HCEC 1CT (cell line): ENCODE measurements at regions not wholly inside any gene's neighbourhood (a gene's known extent, or its start where the extent isn't known, plus 50 kb on each side); places are given as distances from the start of the nearest gene placed in this dataset.
A peak's percentile ranks its signal among the peaks of the same experiment; 100 is the strongest.

Experiments
- DNase-seq: peaks from one replicate; pipeline ENCODE4 v3.0.0-alpha.2; 2017

DNA sequence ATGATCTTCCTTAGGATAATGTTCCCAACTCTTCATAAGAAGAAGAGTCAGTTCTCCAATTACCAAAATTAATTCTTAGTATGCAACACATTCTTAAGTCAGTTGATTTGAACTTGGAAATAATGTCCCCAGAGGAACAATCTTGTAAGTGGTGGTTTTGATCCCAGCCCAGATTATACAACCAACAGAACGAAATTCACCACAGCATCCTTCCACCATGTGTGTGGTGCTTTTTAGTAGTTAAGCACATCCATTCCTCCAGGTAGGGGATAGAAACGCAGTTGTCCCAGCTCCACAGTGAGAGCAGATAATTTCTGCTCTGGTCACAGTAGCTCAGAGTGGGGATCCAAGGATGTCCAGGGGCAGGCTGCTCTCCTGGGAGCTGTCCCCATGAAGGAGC lies 161.7 kb upstream of the SLC39A10 start:
- no peak for DNase-seq

DNA sequence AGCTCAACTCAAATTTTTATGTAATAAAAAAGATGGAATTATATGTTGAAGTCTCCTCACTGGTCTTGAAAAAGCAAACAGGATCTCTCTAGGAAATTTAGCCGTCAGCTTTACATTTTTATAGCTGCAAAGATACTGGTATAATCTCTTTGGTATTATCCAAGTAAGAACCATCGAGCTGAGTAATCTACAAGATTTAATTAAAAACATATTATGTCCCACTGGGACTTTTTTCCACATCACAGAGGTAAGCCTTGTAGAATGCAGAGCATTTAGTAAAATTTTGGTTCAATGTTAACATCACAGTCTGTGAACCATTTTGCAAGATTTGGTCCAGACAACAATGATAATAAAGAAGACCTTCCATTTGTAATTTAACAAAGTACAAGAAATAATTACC lies 162.6 kb upstream of the SLC39A10 start:
- no peak for DNase-seq

DNA sequence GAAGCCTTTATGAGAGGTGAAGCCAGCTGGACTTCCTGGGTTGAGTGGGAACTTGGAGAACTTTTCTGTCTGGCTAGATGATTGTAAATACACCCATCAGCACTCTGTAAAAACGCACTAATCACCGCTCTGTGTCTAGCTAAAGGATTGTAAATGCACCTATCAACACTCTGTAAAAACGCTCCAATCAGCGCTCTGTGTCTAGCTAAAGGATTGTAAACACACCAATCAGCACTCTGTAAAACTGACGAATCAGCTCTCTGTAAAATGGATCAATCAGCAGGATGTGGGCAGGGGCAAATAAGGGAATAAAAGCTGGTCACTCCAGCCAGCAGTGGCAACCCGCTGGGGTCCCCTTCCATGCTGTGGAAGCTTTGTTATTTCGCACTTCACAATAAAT lies 163.6 kb upstream of the SLC39A10 start:
- no peak for DNase-seq

DNA sequence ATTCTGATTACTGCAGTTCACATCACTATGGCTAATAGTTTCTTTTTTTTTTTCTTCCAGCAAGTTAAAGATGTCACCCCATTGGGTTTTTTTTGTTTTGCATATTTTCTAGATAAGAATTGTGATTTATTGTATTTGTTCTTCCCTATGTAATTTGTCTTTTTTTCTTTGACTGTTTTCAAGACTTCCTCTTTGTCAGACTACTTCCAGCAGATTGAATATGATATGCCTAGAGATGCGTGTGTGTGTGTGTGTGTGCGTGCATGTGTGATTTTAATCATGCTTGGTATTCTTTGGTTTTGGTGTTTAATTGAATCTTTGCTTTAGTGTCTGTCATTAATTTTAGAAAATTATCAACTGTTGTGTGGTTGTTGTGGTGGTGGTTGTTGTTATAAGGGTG lies 166.7 kb upstream of the SLC39A10 start:
- no peak for DNase-seq

DNA sequence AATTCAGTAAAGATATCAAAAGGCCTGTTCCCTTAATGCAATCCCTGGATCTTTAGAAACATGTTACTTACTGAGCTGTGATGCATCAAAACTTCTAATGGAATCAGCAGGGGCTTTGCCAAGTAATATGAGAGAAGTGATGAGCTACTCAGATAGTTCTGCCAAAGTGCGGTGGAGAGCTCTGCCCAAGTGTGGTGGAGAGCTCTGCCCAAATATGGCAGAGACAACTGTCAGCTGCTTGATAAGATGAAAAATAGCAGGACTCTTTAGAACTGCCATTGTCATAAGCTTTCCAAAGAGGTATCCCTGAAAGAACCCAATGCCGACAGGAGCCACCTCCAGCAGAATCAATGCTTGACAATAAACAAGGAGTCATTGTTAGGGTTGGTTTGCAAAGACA lies 167.9 kb upstream of the SLC39A10 start:
- no peak for DNase-seq

DNA sequence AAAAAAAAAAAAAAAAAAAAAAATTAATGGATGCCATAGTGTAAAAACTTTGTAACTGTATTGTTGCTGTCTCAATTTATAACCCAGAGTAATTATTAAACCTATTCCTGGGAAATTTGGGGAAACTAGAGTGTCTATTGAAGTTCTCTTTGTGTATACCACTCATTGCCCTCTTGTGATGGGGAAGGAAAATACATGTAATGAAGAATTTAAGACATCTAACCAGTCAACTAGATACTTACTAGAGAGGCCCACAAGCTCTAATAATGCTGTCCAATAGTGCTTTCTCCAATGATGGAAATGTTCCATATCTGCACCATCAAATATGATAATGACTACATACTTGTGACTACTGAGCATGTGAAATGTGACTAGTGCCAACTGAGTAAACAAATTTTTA lies 168.5 kb upstream of the SLC39A10 start:
- DNase-seq: peak; percentile 8

DNA sequence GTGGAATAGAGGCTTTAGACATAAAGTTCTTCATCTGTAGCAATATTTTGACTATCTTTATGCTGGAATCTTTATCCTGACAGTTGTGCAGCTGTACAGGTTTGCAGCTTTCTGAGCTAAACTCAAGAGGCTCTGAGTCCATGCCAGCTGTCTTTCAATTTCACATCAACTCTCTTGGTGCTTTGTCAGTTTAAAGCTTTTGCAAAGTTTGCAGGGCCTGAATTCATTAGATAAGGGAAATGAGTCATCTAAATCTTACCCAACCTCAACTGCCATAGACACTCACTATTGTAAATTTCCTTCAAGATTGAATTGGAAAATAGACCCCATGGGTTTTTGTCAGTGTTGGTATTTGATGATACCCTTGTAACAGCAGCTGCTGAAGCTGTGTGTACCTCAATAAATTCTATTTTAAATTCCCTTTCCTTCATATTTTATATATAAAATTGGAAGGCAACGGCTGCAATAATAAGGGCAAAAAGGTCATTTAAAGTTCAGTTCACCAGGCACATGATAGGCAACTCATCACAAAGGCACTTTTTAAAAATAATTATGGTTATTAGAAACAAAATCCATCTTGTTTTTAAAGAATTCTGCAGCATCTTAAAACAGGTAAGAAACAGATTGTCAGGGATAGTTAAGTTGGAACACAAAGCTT lies 169.9 kb upstream of the SLC39A10 start:
- peak; percentile 68 for DNase-seq

DNA sequence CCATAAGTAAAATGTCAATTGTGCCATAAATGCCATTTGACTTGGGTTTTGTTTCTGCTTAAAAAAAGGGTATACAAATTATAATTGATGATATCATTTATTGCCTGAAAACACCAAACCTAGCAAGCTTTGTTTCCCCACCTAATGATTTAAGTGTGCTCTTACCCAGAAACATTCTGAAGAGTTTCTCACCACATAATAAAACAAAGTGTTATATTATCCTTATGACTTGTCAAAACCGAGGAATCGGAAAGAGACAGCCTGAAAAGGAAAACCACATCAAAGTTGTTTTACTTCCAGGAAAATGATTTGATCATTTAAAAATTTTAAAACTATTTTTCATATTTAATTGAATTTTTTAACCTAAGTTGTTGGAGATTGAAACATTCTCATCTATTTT lies 170.5 kb upstream of the SLC39A10 start:
- no peak for DNase-seq

DNA sequence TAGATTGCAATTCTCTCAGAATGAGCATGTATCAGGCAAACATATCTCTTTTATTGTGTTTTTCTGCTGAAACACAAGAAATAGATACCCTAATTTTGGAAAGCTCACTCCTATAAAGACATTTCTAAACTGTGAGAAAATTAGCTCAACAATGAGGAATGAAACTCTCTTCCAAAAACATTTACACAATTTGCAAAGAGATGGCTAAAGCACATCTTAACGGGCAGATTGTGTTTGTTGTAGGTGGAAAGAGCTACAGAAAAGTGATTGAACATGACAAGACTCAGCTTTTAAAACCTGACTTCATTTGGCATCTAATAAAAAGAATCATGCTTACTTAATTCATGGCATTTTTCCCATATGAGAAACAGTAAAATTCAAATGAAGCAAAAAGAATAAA lies 175.0 kb upstream of the SLC39A10 start:
- DNase-seq: no peak

DNA sequence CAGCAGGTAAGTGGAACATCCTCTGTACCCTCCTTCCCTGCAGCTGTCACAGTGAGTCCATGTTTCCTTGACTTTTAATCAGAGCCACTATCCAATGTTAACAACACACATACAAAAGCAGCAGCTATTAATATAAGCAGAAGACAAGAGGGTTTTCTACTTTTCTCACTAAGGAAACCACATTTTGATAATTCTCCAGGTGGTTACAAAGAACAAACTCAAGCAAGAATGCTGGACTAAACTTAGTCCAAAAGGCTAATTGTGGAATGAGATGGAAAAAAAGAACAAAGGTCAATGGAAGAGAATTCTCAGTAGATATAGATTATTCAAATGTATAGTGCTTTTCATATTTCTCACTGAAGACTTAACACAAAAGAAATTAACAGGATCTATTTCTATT lies 176.9 kb upstream of the SLC39A10 start:
- DNase-seq: no peak

DNA sequence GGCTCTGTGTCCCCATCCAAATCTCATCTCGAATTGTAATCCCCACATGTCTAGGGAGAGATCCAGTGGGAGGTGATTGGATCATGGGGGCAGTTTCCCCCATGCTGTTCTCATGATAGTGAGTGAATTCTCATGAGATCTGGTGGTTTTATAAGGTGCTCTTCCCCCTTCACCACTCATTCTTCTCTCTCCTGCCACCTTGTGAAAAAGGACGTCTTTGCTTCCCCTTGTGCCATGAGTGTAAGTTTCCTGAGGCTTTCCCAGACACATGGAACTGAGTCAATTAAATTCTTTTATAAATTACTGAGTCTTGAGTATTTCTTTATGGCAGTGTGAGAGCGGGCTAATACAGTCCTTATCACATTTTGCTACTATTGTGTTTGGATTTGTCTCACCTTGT lies 177.6 kb upstream of the SLC39A10 start:
- no peak for DNase-seq

DNA sequence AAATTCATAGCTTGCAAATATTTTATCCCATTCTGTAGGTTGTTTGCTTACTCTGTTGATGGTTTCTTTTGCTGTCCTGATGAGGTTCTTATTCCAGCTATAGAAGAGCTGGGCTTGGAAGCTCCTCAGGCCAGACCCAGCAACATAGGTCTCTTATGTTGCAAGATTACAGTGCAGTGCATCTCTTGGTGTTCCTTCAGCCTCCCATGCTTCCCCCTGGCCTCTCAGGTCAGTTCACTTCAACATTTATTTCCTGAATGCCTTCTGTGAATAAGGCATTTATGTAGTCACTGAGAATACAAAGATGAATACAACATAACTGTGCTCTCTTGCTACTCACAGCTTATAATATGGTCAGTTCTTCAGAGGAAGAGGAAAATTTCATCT lies 179.0 kb upstream of the SLC39A10 start:
- DNase-seq: no peak

DNA sequence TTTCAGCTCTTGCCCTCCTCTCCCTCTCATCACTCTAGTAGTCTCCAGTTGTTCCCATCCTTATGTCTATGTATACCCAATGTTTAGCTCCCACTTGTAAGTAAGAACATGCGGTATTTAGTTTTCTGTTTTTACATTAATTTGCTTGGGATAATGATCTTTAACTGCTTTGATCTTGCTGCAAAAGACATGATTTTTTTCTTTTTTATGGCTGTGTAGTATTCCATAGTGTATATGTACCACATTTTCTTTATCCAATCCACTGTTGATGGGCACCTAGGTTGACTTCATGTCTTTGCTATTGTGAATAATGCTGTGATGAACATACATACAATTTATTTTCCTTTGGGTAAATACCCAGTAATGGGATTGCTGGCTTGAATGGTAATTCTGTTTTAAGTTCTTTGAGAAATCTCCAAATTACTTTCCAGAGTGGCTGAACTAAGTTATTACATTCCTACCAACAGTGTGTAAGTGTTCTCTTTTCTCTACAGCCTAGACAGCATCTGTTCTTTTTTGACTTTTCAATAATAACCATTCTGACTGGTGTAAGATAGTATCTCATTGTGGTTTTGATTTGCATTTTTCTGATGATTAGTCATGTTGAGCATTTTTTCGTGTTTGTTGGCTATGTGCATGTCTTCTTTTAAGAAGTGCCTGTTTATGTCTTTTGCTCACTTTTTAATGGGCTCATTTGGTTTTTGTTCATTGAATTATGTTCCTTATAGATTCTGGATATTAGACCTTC lies 179.6 kb upstream of the SLC39A10 start:
- peak; percentile 81 for DNase-seq

DNA sequence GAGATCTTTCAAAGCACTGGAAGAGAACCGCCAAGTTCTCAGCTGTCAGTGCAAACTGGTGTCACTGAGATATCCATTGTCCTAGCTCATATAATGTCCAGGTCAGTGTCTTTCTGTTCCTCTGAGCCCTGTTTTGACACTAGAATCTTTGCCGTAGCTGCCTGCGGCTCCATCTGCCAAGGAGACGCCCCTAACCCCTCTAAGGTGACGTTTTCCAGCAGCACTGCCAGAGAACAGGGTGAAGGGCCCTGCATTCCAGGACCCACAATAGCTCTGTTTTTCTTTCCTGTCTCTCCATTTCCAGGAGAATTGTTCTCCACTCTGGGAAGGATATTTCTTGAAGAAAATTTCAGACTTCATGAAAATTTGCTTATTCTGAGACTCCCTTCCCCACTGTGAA lies 181.7 kb upstream of the SLC39A10 start:
- DNase-seq: no peak

DNA sequence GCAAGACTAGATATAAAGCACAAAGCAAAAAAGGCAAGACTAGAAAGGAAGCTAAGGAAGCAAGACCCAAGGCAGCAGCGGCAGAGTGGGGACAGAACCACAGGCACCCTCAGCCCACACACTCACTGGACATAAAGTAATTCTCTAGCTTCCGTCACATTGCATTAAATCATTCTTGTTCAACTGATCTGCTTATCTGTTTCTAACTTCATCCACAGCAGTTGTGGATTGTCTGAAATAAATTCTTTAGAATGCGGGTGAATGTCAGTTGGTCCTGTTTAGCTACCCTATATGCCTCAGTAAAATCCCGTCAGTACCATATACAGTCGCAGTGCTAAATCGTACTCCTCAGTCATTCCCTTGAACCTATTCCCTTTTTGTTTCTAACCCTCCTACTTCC lies 183.2 kb upstream of the SLC39A10 start:
- no peak for DNase-seq

DNA sequence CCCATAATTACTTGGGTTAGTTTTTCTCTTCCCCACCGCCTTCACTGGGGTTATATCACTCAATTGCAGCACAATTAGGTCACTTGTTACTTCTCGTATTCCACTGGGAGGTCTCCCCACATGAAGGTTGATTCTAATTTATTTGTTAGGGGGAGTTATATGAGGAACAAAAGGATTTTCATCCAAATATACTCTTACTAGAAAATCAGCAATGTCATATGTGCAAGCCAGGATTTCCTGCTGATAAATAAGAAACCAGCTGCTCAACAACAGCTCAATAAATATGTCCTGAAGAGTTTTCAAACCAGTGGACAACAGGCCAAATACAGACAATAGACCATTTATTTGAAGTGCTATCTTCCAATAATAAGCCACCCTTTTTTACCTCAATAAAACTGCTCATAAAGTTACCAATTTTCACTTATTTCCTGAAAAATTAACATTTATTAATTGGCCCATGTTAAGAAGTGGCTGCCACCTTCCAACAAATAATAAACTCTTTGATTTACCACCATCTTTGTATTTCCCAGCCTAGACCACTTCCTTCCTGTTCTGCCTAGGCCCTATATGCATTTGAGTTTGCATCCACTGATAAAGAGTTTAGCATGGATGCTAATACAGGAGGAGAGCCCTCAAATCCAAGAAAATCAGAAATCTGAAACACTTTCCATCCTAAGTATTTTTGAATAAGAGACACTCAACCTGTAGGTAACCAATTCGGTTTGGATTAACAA lies 184.4 kb upstream of the SLC39A10 start:
- DNase-seq: no peak

DNA sequence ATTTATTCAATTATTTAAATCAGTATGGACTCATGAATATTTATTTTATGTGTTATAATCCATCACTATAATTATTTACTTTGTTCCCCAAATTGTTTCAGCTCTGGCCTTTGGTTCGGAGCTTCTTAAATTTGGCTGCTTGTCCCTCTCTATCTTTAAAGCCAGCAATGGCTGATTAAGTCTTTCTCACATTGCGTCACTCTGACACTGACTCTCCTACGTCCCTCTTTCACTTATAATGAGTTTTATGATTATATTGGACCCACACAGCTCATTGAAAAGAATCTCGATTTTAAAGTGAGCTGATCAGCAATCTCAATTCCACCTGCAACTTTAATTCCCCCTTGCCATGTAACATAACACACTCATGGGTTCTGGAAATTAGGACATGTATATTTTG lies 185.2 kb upstream of the SLC39A10 start:
- DNase-seq: no peak

DNA sequence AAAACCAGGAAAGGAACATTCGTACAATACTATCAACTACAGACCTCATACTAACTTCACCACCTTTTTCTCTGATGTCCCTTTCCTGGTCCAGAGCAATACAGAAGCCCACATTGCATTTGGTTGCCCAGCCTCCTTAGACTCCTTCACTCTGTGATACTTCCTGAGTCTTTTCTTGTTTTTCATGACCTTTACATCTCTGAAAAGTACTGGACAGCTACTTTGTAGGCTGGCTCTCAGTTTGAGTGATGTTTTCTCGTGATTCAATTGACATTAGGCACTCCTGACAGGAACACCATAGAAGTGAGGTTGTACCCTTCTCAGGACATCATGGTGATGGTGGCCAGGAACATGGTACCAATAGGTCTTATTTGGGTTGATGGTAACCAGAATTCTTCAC lies 185.9 kb upstream of the SLC39A10 start:
- DNase-seq: no peak

DNA sequence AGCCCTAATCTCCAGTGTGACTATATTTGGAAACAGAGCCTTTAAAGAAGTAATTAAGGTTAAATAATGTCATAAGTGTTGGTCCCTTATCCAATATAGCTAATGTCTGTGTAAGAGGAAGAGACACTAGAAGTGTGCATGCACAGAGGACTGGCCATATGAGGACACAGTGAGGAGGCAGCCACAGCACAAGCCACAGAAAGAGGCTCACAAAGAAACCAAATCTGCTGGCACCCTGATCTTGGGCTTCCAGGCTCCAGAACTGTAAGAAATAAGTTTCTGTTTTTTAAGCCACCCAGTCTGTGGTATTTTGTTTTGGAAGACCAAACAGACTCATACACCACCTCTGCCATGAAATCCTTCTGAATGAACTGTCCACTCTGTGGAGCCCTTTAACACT lies 186.4 kb upstream of the SLC39A10 start:
- no peak for DNase-seq

DNA sequence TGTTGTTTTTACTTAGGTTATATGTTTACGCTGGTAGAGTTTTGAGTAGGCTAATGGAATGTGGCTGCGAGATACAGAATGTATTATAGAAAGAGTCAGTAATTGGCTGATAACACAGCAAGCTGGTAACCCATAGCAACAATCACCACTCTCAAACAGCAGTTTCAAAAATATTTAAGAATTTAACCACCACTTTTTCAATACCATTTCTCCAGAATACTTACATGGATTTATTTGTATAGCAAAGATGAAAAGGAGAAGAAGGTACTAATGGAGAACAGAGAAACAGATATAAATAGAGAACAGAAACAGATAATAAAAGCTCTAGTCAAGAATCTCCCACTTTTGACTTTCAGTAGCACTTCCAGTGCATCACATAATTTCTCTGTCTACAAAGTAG lies 188.3 kb upstream of the SLC39A10 start:
- DNase-seq: no peak

DNA sequence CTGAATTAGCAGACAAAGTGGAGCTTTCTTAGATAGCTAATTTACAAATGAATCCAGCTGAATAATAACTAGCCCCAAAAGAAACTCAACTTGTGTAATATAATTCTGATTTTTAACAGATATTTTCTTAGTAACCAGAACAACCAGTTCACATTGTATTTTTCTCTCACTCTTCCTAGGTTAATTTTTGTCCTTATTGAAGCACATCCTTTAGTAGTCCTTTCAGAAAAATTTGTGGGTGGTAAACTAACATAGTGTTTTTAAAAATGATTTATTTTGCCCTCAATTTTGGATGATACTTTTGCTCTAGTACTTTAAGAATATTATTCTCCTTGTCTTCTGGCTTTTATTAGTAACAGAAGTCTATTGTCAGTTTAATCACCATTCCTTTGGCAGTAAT lies 190.6 kb upstream of the SLC39A10 start:
- DNase-seq: no peak

DNA sequence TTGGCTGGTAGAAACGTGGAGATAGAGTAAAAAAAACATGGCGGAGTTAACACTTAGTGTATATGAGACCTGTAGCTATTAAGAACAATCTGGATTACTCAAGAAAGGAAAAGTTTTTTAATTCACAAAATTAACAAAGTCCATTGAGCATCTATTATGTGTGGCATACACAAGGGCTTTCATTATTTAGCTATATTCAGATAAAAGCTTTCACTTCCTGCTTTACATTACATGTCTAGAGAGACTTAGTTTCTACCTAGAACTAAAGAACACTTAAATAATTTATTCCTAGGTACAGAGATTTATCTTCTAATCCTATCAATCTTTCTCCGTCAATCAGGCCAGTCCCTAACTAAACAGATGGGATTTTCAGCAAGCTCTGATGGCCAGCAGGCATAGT lies 196.0 kb upstream of the SLC39A10 start:
- no peak for DNase-seq

DNA sequence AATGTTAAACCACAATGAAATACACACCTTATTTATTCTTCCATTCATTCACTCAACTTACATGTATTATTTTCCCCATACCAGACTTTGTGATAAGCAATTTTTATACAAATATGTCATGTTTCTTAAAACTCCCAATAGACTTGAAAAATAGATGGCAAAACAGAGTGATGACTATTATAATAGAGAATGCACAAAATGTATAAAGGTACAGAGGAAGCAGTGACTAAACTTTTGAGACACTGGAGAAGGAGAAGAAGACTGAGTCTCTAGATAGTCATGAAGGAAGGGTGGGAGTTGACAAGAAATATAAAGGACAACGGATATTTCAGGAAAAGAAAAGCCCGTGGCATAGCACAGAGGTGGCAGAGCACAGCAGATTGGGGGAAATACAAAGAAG lies 198.1 kb upstream of the SLC39A10 start:
- DNase-seq: peak; percentile 16

DNA sequence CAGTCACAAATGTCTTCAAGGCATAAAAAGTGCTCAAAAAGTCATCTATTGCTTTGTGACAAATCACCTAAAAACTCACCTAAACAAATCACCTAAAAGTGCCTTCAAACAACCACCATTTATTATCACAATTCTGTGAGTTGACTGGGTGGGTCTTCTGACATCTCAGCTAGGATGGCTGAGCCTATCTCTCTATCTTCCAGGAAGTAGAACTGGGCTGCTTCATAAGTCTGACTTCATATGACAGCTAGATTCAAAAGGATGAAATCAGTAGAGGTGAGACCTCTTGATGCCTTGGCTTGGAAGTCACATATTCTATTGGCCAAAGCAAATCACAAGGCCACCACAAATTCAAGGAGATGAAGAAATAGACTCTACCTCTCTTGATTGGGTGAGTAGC lies 199.2 kb upstream of the SLC39A10 start:
- no peak for DNase-seq
